ENCODE measurements at regions not wholly inside any gene's neighbourhood (a gene's known extent, or its start where the extent isn't known, plus 50 kb on each side); places are given as distances from the start of the nearest gene placed in this dataset.
"Not testable (repeated sequence)": the region's sequence is repeated elsewhere in the genome, so short reads cannot be mapped to it uniquely, and the experiment has no call there.

- Histone ChIP-seq H3K4me3 (ENCODE audit: insufficient read depth, low read length) (no peak overlapping the region), H4K20me1 (ENCODE audit: insufficient read depth, low read length) (no peaks in the 10 kb centered on the region), H3K9me3 (ENCODE audit: low read depth, low read length) (no peaks in the 10 kb centered on the region), H3K27ac (ENCODE audit: low read depth, low read length) (no peak overlapping the region), H3K79me2 (ENCODE audit: insufficient read depth, low read length) (no peaks in the 10 kb centered on the region), H2AFZ (ENCODE audit: low read length) (no peak overlapping the region), H3K36me3 (ENCODE audit: insufficient read depth, low read length) (no peaks in the 10 kb centered on the region), H3K4me1 (ENCODE audit: insufficient read depth, low read length) (no peaks in the 10 kb centered on the region), H3K27me3 (ENCODE audit: insufficient read depth, low read length) (no peaks in the 10 kb centered on the region), H3K4me2 (ENCODE audit: insufficient read depth, low read length) (no peak overlapping the region)
- TF ChIP-seq, protein P1, sequence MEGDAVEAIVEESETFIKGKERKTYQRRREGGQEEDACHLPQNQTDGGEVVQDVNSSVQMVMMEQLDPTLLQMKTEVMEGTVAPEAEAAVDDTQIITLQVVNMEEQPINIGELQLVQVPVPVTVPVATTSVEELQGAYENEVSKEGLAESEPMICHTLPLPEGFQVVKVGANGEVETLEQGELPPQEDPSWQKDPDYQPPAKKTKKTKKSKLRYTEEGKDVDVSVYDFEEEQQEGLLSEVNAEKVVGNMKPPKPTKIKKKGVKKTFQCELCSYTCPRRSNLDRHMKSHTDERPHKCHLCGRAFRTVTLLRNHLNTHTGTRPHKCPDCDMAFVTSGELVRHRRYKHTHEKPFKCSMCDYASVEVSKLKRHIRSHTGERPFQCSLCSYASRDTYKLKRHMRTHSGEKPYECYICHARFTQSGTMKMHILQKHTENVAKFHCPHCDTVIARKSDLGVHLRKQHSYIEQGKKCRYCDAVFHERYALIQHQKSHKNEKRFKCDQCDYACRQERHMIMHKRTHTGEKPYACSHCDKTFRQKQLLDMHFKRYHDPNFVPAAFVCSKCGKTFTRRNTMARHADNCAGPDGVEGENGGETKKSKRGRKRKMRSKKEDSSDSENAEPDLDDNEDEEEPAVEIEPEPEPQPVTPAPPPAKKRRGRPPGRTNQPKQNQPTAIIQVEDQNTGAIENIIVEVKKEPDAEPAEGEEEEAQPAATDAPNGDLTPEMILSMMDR (IDR thresholded peaks at IDR 0.05; ENCODE audit: extremely low read depth, low read depth, low read length) = no peak
- DNase-seq (ENCODE audit: insufficient read length, low spot score, missing footprints) = no peak
Measured at GRCh38 chr4:134865675-134866074, 664.1 kb upstream of the PABPC4L start.

- no peak overlapping the region for H2AFZ ChIP-seq (ENCODE audit: low read length)
Measured at GRCh38 chr4:134862116-134862515, 660.5 kb upstream of the PABPC4L start.

GRCh38 chr4:134848681-134849080, 647.1 kb upstream of the PABPC4L start:
- Histone ChIP-seq H3K4me2 (ENCODE audit: insufficient read depth, low read length) (no peak overlapping the region), H2AFZ (ENCODE audit: low read length) (no peak overlapping the region), H3K4me1 (ENCODE audit: insufficient read depth, low read length) (no peaks in the 10 kb centered on the region), H4K20me1 (ENCODE audit: insufficient read depth, low read length) (no peaks in the 10 kb centered on the region), H3K27me3 (ENCODE audit: insufficient read depth, low read length) (no peaks in the 10 kb centered on the region), H3K9me3 (ENCODE audit: low read depth, low read length) (peaks cover 3% of the 10 kb centered on the region), H3K36me3 (ENCODE audit: insufficient read depth, low read length) (no peaks in the 10 kb centered on the region), H3K4me3 (ENCODE audit: insufficient read depth, low read length) (no peak overlapping the region), H3K27ac (ENCODE audit: low read depth, low read length) (no peak overlapping the region), H3K79me2 (ENCODE audit: insufficient read depth, low read length) (no peaks in the 10 kb centered on the region)
- TF ChIP-seq, protein P1 (IDR thresholded peaks at IDR 0.05; ENCODE audit: extremely low read depth, low read depth, low read length) = no peak
- DNase-seq (ENCODE audit: insufficient read length, low spot score, missing footprints) = no peak

More at GRCh38 chr4:134862116-134862515, 660.5 kb upstream of the PABPC4L start:
- TF ChIP-seq, protein P1 (IDR thresholded peaks at IDR 0.05; ENCODE audit: extremely low read depth, low read depth, low read length) = no peak
- Histone ChIP-seq H3K9me3 (ENCODE audit: low read depth, low read length) (peaks cover 2% of the 10 kb centered on the region), H3K4me3 (ENCODE audit: insufficient read depth, low read length) (no peak overlapping the region), H4K20me1 (ENCODE audit: insufficient read depth, low read length) (no peaks in the 10 kb centered on the region), H3K79me2 (ENCODE audit: insufficient read depth, low read length) (no peaks in the 10 kb centered on the region), H3K4me2 (ENCODE audit: insufficient read depth, low read length) (no peak overlapping the region), H3K36me3 (ENCODE audit: insufficient read depth, low read length) (no peaks in the 10 kb centered on the region), H3K4me1 (ENCODE audit: insufficient read depth, low read length) (no peaks in the 10 kb centered on the region), H3K27me3 (ENCODE audit: insufficient read depth, low read length) (no peaks in the 10 kb centered on the region), H3K27ac (ENCODE audit: low read depth, low read length) (no peak overlapping the region)
- no peak for DNase-seq (ENCODE audit: insufficient read length, low spot score, missing footprints)

DNA sequence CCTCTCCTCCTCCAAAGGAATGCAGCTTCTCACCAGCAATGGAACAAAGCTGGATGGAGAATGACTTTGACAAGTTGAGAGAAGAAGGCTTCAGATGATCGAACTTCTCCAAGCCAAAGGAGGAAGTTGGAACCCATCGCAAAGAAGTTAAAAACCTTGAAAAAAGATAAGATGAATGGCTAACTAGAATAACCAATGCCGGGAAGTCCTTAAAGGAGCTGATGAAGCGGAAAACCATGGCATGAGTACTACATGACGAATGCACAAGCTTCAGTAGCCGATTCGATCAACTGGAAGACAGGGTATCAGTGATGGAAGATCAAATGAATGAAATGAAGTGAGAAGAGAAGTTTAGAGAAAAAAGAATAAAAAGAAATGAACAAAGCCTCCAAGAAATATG, 629.2 kb upstream of the PABPC4L start:
- not testable (repeated sequence) for H3K36me3 ChIP-seq (ENCODE audit: insufficient read depth, low read length); DNase-seq (ENCODE audit: insufficient read length, low spot score, missing footprints); H3K27ac ChIP-seq (ENCODE audit: low read depth, low read length); H3K9me3 ChIP-seq (ENCODE audit: low read depth, low read length); H2AFZ ChIP-seq (ENCODE audit: low read length); H3K4me2 ChIP-seq (ENCODE audit: insufficient read depth, low read length); H3K79me2 ChIP-seq (ENCODE audit: insufficient read depth, low read length); H4K20me1 ChIP-seq (ENCODE audit: insufficient read depth, low read length); H3K4me3 ChIP-seq (ENCODE audit: insufficient read depth, low read length); H3K4me1 ChIP-seq (ENCODE audit: insufficient read depth, low read length); H3K27me3 ChIP-seq (ENCODE audit: insufficient read depth, low read length)

Data from osteoblast (primary cell).